Trophoblast cell (in vitro differentiated cells and primary cell): ENCODE measurements at regions not wholly inside any gene's neighbourhood (a gene's known extent, or its start where the extent isn't known, plus 50 kb on each side); places are given as distances from the start of the nearest gene placed in this dataset.

ENCODE experiments used
- DNase-seq, 2 donors: peaks; one replicate each; pipeline ENCODE4 v3.0.0-alpha.2; 2016
- H2AFZ ChIP-seq: 2 replicates; pipeline ENCODE4 v1.6.1; 2013; ENCODE audit warnings: low read length, moderate library complexity, mild to moderate bottlenecking; ENCODE audit not compliant: insufficient read depth, poor library complexity
- H2AK5ac ChIP-seq: 2 replicates; pipeline ENCODE4 v1.6.1; 2013; ENCODE audit warnings: mild to moderate bottlenecking, low read length
- H2BK120ac ChIP-seq: 2 replicates; pipeline ENCODE4 v1.6.1; 2013; ENCODE audit warnings: low read length, mild to moderate bottlenecking, moderate library complexity; ENCODE audit not compliant: insufficient read depth, poor library complexity
- H2BK12ac ChIP-seq: 2 replicates; pipeline ENCODE4 v1.6.1; 2013; ENCODE audit warnings: mild to moderate bottlenecking, low read length, moderate library complexity
- H2BK5ac ChIP-seq: 2 replicates; pipeline ENCODE4 v1.6.1; 2013; ENCODE audit warnings: low read length, low read depth, moderate library complexity, mild to moderate bottlenecking; ENCODE audit not compliant: poor library complexity
- H3K14ac ChIP-seq: 2 replicates; pipeline ENCODE4 v1.6.1; 2013; ENCODE audit warnings: mild to moderate bottlenecking, low read length
- H3K18ac ChIP-seq: 2 replicates; pipeline ENCODE4 v1.6.1; 2013; ENCODE audit warnings: mild to moderate bottlenecking, low read length
- H3K23ac ChIP-seq: 2 replicates; pipeline ENCODE4 v1.6.1; 2013; ENCODE audit warnings: low read length
- H3K27ac ChIP-seq: 2 replicates; pipeline ENCODE4 v1.5.1; 2013; ENCODE audit warnings: low read depth, mild to moderate bottlenecking, inconsistent platforms, low read length, moderate library complexity
- H3K27me3 ChIP-seq: 2 replicates; pipeline ENCODE4 v1.6.1; 2013; ENCODE audit warnings: inconsistent platforms, mild to moderate bottlenecking, low read length, moderate library complexity; ENCODE audit not compliant: insufficient read depth
- H3K36me3 ChIP-seq, 2 experiments: 1 replicate in 1 of 2; 2 replicates in 1 of 2; pipeline ENCODE4 v1.6.1; 2013; ENCODE audit warnings: low read length in 2 of 2, mild to moderate bottlenecking in 2 of 2, moderate library complexity in 1 of 2; ENCODE audit not compliant: insufficient read depth in 2 of 2, control insufficient read depth in 1 of 2
- H3K4ac ChIP-seq: 2 replicates; pipeline ENCODE4 v1.6.1; 2013; ENCODE audit warnings: low read depth, mild to moderate bottlenecking, low read length, moderate library complexity
- H3K4me1 ChIP-seq, 2 experiments: 1 replicate in 1 of 2; 2 replicates in 1 of 2; pipeline ENCODE4 v1.6.1; 2013; ENCODE audit warnings: low read length in 2 of 2, mild to moderate bottlenecking in 2 of 2, moderate library complexity in 1 of 2; ENCODE audit not compliant: insufficient read depth in 2 of 2, control insufficient read depth in 1 of 2
- H3K4me2 ChIP-seq: 2 replicates; pipeline ENCODE4 v1.6.1; 2013; ENCODE audit warnings: inconsistent platforms, mild to moderate bottlenecking, low read length, moderate library complexity
- H3K4me3 ChIP-seq: 2 replicates; pipeline ENCODE4 v1.5.1; 2013; ENCODE audit warnings: mild to moderate bottlenecking, low read depth, low read length, inconsistent platforms
- H3K79me1 ChIP-seq: one replicate; pipeline ENCODE4 v1.6.1; 2013; ENCODE audit warnings: low read length
- H3K79me2 ChIP-seq: 2 replicates; pipeline ENCODE4 v1.6.1; 2013; ENCODE audit warnings: low read length, mild to moderate bottlenecking; ENCODE audit not compliant: control insufficient read depth, insufficient read depth, poor library complexity
- H3K9ac ChIP-seq: 2 replicates; pipeline ENCODE4 v1.6.1; 2013; ENCODE audit warnings: mild to moderate bottlenecking, low read length
- H3K9me3 ChIP-seq: 2 replicates; pipeline ENCODE4 v1.6.1; 2013; ENCODE audit warnings: low read depth, mild to moderate bottlenecking, control low read depth, inconsistent platforms, low read length; ENCODE audit not compliant: insufficient read depth
- H4K12ac ChIP-seq: 2 replicates; pipeline ENCODE4 v1.6.1; 2013; ENCODE audit warnings: low read depth, mild to moderate bottlenecking, low read length, moderate library complexity
- H4K8ac ChIP-seq: 2 replicates; pipeline ENCODE4 v1.6.1; 2013; ENCODE audit warnings: low read depth, mild to moderate bottlenecking, low read length, moderate library complexity
- H4K91ac ChIP-seq: one replicate; pipeline ENCODE4 v1.6.1; 2013; ENCODE audit warnings: low read depth, mild to moderate bottlenecking, low read length, moderate library complexity
- WGBS: extraction: QIAGEN DNeasy Blood & Tissue Kit; methylation state at CpG from one replicate; pipeline ENCODE4 v1.1.7; 2013; ENCODE audit warnings: missing lambda C conversion rate; ENCODE audit not compliant: insufficient read length, insufficient coverage; ENCODE audit errors: extremely low coverage; 5-methylcytosine and 5-hydroxymethylcytosine counted together

DNA sequence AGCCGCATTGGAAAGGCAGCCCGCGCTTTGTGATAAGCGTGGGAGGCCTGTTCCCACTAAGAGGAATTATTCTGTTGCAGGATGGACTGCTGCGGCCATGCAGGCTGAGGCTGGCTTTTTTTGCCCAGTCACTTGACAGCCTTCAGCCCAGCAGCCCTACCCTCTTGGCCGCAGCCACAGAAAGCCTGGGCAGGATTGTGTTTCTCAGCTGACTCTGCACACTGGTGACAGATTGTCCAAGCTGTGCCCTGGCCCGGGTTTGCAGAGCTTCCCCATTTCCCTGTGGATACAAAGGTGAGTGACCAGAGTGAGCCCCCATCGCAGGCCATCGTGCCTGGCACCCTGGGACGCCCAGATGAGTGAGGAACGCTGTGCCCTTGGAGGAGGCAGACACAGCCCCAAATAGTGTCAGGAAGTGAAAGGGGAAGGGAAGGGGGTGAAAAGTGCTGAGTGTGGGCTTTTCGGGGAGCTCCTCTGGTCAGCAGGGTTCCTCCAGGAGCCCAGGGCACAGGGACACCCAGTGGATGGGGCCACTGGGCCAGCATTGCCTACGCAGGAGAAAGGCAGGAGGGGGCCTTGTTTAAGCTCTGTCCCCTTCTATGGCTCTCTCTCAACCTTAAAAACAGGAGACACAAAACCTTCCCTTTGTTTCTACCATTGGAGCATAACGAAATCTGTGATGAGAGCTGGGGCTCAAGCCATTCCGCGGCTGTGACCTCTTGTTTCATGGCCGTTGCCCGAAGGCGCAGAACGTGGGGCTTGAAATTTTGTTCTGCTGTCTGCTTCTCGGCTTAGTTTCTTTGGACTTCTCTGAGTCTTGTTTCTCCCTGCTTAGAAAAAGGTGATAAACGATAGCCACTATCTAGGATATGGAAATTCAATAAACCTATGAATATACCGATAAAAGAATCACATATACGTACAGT, 91.5 kb upstream of the MEF2A start:
- Histone ChIP-seq H3K9me3 (no peaks in the 10 kb centered on the region), H3K4ac (no peak overlapping the region), H3K79me2 (no peaks in the 10 kb centered on the region), H2AK5ac (no peak overlapping the region), H2BK5ac (no peak overlapping the region), H3K79me1 (peaks cover 2% of the 10 kb centered on the region), H4K8ac (no peak overlapping the region), H3K9ac (no peak overlapping the region), H3K36me3 (no peaks in the 10 kb centered on the region), H3K14ac (no peak overlapping the region), H2BK120ac (no peak overlapping the region), H3K4me1 (no peaks in the 10 kb centered on the region), H2AFZ (no peak overlapping the region), H2BK12ac (no peak overlapping the region), H4K12ac (no peak overlapping the region), H3K23ac (no peak overlapping the region), H3K4me2 (no peak overlapping the region), H3K4me3 (no peak overlapping the region), H3K18ac (no peak overlapping the region), H3K27ac (no peak overlapping the region), H3K27me3 (no peaks in the 10 kb centered on the region), H4K91ac (no peak overlapping the region)
- no CpG with 5 or more reads among the region's 24 CpGs for WGBS
- no peak for DNase-seq

DNA sequence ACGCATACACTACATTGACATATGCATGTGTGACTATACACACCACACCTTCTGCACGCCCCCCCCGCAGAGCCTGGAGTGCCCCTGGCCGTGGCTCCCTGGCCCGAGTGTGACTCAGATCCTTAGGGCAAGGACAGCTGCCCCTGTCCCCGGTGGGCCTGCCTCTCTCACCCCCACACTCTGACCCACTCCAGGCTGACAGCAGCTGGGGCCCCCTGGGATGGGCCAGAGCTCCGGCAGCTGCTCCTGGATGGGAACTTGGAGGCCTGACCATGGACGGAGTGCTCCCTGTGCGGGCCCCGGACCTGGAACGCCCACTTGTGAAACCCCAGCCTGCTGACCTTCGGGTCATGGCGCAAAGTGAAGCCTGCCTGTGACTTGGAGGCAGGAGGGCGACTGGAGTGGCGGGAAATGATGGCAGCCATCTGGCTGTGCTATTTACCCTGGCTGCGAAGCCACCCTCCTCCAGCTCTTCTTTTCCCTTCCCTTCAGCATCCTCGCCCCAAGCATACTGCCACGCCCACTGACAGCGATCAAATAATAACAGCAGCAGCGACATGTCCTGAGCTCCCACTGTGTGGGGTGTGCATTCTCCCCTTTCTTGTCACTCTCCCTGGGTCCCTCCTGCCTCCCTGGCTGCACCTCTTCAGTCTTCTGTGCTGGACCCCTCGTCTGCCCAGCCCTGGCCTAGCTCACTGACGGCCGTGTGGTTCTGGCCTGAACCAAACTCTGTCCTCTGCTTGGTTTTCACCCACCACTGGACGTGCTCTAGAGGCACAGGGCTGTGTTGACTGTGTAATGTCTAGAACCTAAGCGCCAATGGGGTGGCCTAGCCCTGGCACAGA, 90.7 kb upstream of the MEF2A start:
- Histone ChIP-seq H3K18ac (no peak overlapping the region), H2AK5ac (no peak overlapping the region), H2BK120ac (no peak overlapping the region), H3K9ac (no peak overlapping the region), H4K8ac (no peak overlapping the region), H3K9me3 (no peaks in the 10 kb centered on the region), H4K91ac (no peak overlapping the region), H3K79me1 (peaks cover 2% of the 10 kb centered on the region), H3K23ac (no peak overlapping the region), H3K36me3 (no peaks in the 10 kb centered on the region), H3K4me3 (no peak overlapping the region), H4K12ac (no peak overlapping the region), H3K14ac (no peak overlapping the region), H2BK12ac (no peak overlapping the region), H3K27me3 (no peaks in the 10 kb centered on the region), H2BK5ac (no peak overlapping the region), H3K4ac (no peak overlapping the region), H2AFZ (no peak overlapping the region), H3K79me2 (no peaks in the 10 kb centered on the region), H3K4me2 (no peak overlapping the region), H3K4me1 (no peaks in the 10 kb centered on the region), H3K27ac (no peak overlapping the region)
- DNase-seq, result no peak
- no CpG with 5 or more reads among the region's 25 CpGs for WGBS

DNA sequence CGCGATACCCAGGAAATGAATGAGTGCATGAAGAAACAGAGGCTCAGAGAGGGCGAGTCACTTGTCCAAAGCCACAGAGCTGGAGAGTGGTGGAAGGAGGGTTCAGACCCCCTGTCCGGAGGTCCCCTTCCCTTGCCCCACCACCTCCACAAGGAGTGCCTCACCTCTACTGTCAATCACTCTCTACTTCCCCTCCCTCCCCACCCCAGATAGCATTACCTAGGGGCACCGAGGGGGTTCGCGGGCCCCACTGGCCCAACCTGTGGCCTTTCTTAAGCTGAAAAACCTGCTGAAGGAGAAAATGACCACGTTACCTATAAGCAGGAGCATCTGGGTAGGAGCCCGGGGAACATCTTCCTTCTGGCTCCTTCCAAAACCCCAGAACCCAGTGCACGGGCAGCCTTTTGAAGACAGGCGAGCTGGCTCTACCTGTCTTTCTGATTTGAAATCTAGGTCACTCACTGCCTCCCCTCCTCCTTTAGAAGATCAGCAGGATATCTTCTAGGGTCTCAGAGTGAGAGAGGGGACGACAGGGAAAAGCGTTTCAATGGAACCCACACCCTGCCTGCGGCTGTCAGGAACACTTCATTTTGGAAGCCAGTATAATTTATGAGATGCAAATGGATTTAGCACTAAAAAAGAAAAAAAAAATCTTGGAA, 89.9 kb upstream of the MEF2A start:
- Histone ChIP-seq H3K4me3 (no peak overlapping the region), H3K18ac (no peak overlapping the region), H3K79me2 (no peaks in the 10 kb centered on the region), H3K4me2 (no peak overlapping the region), H2AFZ (no peak overlapping the region), H4K12ac (no peak overlapping the region), H3K79me1 (peaks cover 2% of the 10 kb centered on the region), H3K27me3 (no peaks in the 10 kb centered on the region), H3K27ac (no peak overlapping the region), H3K9ac (no peak overlapping the region), H4K8ac (no peak overlapping the region), H3K4me1 (no peaks in the 10 kb centered on the region), H2BK12ac (no peak overlapping the region), H2AK5ac (no peak overlapping the region), H3K4ac (no peak overlapping the region), H3K14ac (no peak overlapping the region), H4K91ac (no peak overlapping the region), H2BK120ac (no peak overlapping the region), H3K9me3 (peaks cover 1% of the 10 kb centered on the region), H2BK5ac (no peak overlapping the region), H3K36me3 (no peaks in the 10 kb centered on the region), H3K23ac (no peak overlapping the region)
- no peak for DNase-seq
- WGBS, result no CpG with 5 or more reads among the region's 14 CpGs

DNA sequence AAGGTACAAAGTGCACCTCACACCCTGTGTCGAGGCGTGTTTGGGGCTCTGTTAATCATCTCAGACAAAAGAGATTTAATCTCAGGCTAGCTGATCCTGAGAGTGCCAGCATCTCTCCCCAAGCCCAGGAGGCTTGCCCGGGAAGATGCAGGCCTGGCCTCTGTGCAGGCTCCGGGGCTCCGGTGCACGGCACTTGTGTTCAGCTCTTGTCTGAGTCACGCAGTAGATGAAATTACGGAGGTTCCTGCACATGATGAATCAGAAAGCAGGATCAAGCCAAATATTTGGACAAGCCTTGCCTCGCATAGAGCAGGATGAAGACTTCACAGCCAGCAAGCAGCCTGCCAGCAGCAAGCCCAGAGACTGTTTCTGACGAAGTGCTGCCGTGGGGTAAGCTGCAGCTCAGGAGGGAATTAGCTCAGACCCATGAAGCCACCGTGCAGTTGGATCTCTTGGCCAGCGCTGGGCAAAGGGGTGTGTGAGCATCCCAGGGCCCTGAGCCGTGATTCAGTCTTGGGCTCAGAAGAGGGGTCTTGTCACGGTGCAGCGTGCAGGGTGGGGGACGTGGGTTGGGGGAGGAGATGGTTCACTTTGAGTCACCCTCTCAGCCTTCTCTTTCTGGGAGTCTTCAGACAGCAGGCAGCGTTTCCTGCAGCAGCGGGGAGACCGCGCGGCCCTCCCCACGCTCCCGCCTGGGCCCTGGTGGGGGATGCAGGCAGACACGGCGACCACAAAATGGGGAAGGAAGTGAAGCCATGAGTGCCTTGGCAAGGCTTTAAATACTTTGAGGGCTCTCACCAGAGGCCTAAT, 89.2 kb upstream of the MEF2A start:
- no peak overlapping the region for H3K4me2 ChIP-seq
- no CpG with 5 or more reads among the region's 26 CpGs for WGBS
- no peaks in the 10 kb centered on the region for H3K27me3 ChIP-seq
- H3K14ac ChIP-seq, result no peak overlapping the region
- no peak overlapping the region for H2AFZ ChIP-seq
- H2BK12ac ChIP-seq, result no peak overlapping the region
- no peak overlapping the region for H3K18ac ChIP-seq
- H3K79me1 ChIP-seq, result peaks cover 2% of the 10 kb centered on the region
- H3K4me1 ChIP-seq, result no peaks in the 10 kb centered on the region
- H3K36me3 ChIP-seq, result no peaks in the 10 kb centered on the region
- no peak overlapping the region for H2BK120ac ChIP-seq
- H3K4me3 ChIP-seq, result no peak overlapping the region
- H3K9me3 ChIP-seq, result peaks cover 1% of the 10 kb centered on the region
- no peak overlapping the region for H3K9ac ChIP-seq
- H2AK5ac ChIP-seq, result no peak overlapping the region
- no peak overlapping the region for H3K27ac ChIP-seq
- no peak overlapping the region for H4K91ac ChIP-seq
- peak; percentile 57 to 66 for DNase-seq
- H3K4ac ChIP-seq, result no peak overlapping the region
- H4K12ac ChIP-seq, result no peak overlapping the region
- no peaks in the 10 kb centered on the region for H3K79me2 ChIP-seq
- H2BK5ac ChIP-seq, result no peak overlapping the region
- H3K23ac ChIP-seq, result no peak overlapping the region
- no peak overlapping the region for H4K8ac ChIP-seq
